CD4-positive, CD25-positive, alpha-beta regulatory T cell (primary cell): ENCODE measurements at regions not wholly inside any gene's neighbourhood (a gene's known extent, or its start where the extent isn't known, plus 50 kb on each side); places are given as distances from the start of the nearest gene placed in this dataset.

Source experiments
- ATAC-seq, 2 donors: fragments of 150-1000 bp; cut with Tn5 transposase; one replicate each; pipeline ENCODE4 v1.10.0; 2021; ENCODE audit warnings: low read depth in 2 of 2, moderate number of reproducible peaks in 2 of 2, moderate library complexity in 1 of 2
- DNase-seq, 3 donors: peaks; one replicate each; pipeline versions ENCODE4 v3.0.0 to v3.0.0-alpha.2; 2012 to 2022; ENCODE audit warnings: mixed read lengths in 1 of 3
- H3K27ac ChIP-seq: one replicate; pipeline ENCODE4 v1.7.0; 2013; ENCODE audit warnings: mild to moderate bottlenecking, low read length; ENCODE audit not compliant: insufficient read depth, poor library complexity, severe bottlenecking
- H3K27me3 ChIP-seq: one replicate; pipeline ENCODE4 v1.7.0; 2013; ENCODE audit warnings: low read length; ENCODE audit not compliant: control insufficient read depth, insufficient read depth
- H3K36me3 ChIP-seq: one replicate; pipeline ENCODE4 v1.7.0; 2013; ENCODE audit warnings: mild to moderate bottlenecking, low read length, moderate library complexity; ENCODE audit not compliant: control insufficient read depth, insufficient read depth
- H3K4me1 ChIP-seq: 2 replicates; pipeline ENCODE4 v1.7.0; 2013; ENCODE audit warnings: mild to moderate bottlenecking, low read length; ENCODE audit not compliant: insufficient read depth, control insufficient read depth, poor library complexity, severe bottlenecking
- H3K4me3 ChIP-seq: one replicate; pipeline ENCODE4 v1.7.0; 2013; ENCODE audit warnings: low read depth, mild to moderate bottlenecking, low read length, moderate library complexity
- H3K9me3 ChIP-seq, 2 experiments: 1 replicate in 1 of 2; 2 replicates in 1 of 2; pipeline ENCODE4 v1.7.0; 2013; ENCODE audit warnings: low read length in 2 of 2, mild to moderate bottlenecking in 1 of 2, moderate library complexity in 1 of 2; ENCODE audit not compliant: control insufficient read depth in 2 of 2
- H3K27ac Mint-ChIP-seq, 3 donors: one replicate each; pipeline ENCODE4 v1.8.0; 2020 to 2022; ENCODE audit warnings: mild to moderate bottlenecking in 3 of 3, mixed read lengths in 3 of 3, moderate library complexity in 2 of 3
- H3K27me3 Mint-ChIP-seq: one replicate; pipeline ENCODE4 v1.8.0; 2022; ENCODE audit warnings: mild to moderate bottlenecking, mixed read lengths
- H3K36me3 Mint-ChIP-seq: one replicate; pipeline ENCODE4 v1.8.0; 2020; ENCODE audit warnings: mixed read lengths
- H3K4me1 Mint-ChIP-seq, 4 donors: one replicate each; pipeline ENCODE4 v1.8.0; 2020 to 2022; ENCODE audit warnings: mixed read lengths in 4 of 4, mild to moderate bottlenecking in 1 of 4
- H3K4me3 Mint-ChIP-seq, 4 donors: one replicate each; pipeline ENCODE4 v1.8.0; 2020 to 2022; ENCODE audit warnings: mild to moderate bottlenecking in 4 of 4, mixed read lengths in 4 of 4, moderate library complexity in 3 of 4
- H3K9me3 Mint-ChIP-seq, 7 donors: one replicate each; pipeline ENCODE4 v1.8.0; 2020 to 2022; ENCODE audit warnings: mixed read lengths in 7 of 7, mild to moderate bottlenecking in 3 of 7, moderate library complexity in 2 of 7

- peaks cover 0 to 5% (median 2%) of the 10 kb centered on the region in 7 donors for H3K9me3 Mint-ChIP-seq
- H3K4me1 Mint-ChIP-seq = no peaks in the 10 kb centered on the region
- H3K4me3 ChIP-seq = no peak overlapping the region
- no peaks in the 10 kb centered on the region for H3K27me3 Mint-ChIP-seq
- no peak overlapping the region for H3K27ac Mint-ChIP-seq
- no peak overlapping the region for H3K4me3 Mint-ChIP-seq
- H3K36me3 ChIP-seq = no peaks in the 10 kb centered on the region
- no peak overlapping the region for H3K27ac ChIP-seq
- H3K27me3 ChIP-seq = no peaks in the 10 kb centered on the region
- no peaks in the 10 kb centered on the region for H3K4me1 ChIP-seq
- DNase-seq = no peak
- no peaks in the 10 kb centered on the region for H3K36me3 Mint-ChIP-seq
- ATAC-seq = no peak
- no peaks in the 10 kb centered on the region for H3K9me3 ChIP-seq
These were observed 401.9 kb upstream of the PHF14 start for GRCh38 chr7:10571759-10572158.

- Mint-ChIP-seq H3K27ac (no peak overlapping the region), H3K36me3 (no peaks in the 10 kb centered on the region), H3K27me3 (no peaks in the 10 kb centered on the region), H3K4me3 (no peak overlapping the region), H3K9me3 (peaks cover 0 to 6% (median 0%) of the 10 kb centered on the region in 7 donors), H3K4me1 (no peaks in the 10 kb centered on the region)
- Histone ChIP-seq H3K36me3 (no peaks in the 10 kb centered on the region), H3K27me3 (no peaks in the 10 kb centered on the region), H3K27ac (no peak overlapping the region), H3K4me1 (no peaks in the 10 kb centered on the region), H3K4me3 (no peak overlapping the region), H3K9me3 (no peaks in the 10 kb centered on the region)
- ATAC-seq (no peak), DNase-seq (no peak)
These were observed 395.8 kb upstream of the PHF14 start for GRCh38 chr7:10577866-10578374.

- Histone ChIP-seq H3K36me3 (no peaks in the 10 kb centered on the region), H3K27me3 (no peaks in the 10 kb centered on the region), H3K4me3 (no peak overlapping the region), H3K4me1 (no peaks in the 10 kb centered on the region), H3K27ac (no peak overlapping the region), H3K9me3 (no peaks in the 10 kb centered on the region)
- no peaks in the 10 kb centered on the region for H3K36me3 Mint-ChIP-seq
- H3K27ac Mint-ChIP-seq = no peak overlapping the region
- no peaks in the 10 kb centered on the region for H3K4me1 Mint-ChIP-seq
- H3K4me3 Mint-ChIP-seq = no peak overlapping the region
- ATAC-seq = no peak
- H3K9me3 Mint-ChIP-seq = peaks cover 0 to 8% (median 2%) of the 10 kb centered on the region in 7 donors
- DNase-seq = no peak
- H3K27me3 Mint-ChIP-seq = no peaks in the 10 kb centered on the region
These were observed 394.1 kb upstream of the PHF14 start for GRCh38 chr7:10579561-10579960.

GRCh38 chr7:10584886-10585285 is 388.8 kb upstream of the PHF14 start:
- H3K4me1 ChIP-seq = no peaks in the 10 kb centered on the region
- H3K9me3 Mint-ChIP-seq = peaks cover 0 to 3% (median 2%) of the 10 kb centered on the region in 7 donors
- H3K27me3 Mint-ChIP-seq = no peaks in the 10 kb centered on the region
- H3K27ac ChIP-seq = no peak overlapping the region
- H3K36me3 Mint-ChIP-seq = no peaks in the 10 kb centered on the region
- H3K9me3 ChIP-seq = no peaks in the 10 kb centered on the region
- H3K4me1 Mint-ChIP-seq = no peaks in the 10 kb centered on the region
- no peak overlapping the region for H3K4me3 ChIP-seq
- DNase-seq = no peak
- no peaks in the 10 kb centered on the region for H3K36me3 ChIP-seq
- H3K27ac Mint-ChIP-seq = no peak overlapping the region
- H3K27me3 ChIP-seq = no peaks in the 10 kb centered on the region
- no peak overlapping the region for H3K4me3 Mint-ChIP-seq
- ATAC-seq = no peak

- no peaks in the 10 kb centered on the region for H3K9me3 ChIP-seq
- Mint-ChIP-seq H3K36me3 (no peaks in the 10 kb centered on the region), H3K27me3 (no peaks in the 10 kb centered on the region), H3K4me1 (no peaks in the 10 kb centered on the region), H3K4me3 (no peak overlapping the region), H3K27ac (no peak overlapping the region), H3K9me3 (peaks cover 0 to 5% (median 2%) of the 10 kb centered on the region in 7 donors)
- H3K36me3 ChIP-seq = no peaks in the 10 kb centered on the region
- no peak overlapping the region for H3K27ac ChIP-seq
- H3K4me3 ChIP-seq = no peak overlapping the region
- H3K4me1 ChIP-seq = no peaks in the 10 kb centered on the region
- no peak for DNase-seq
- ATAC-seq = no peak
- H3K27me3 ChIP-seq = no peaks in the 10 kb centered on the region
These were observed 385.6 kb upstream of the PHF14 start for GRCh38 chr7:10588084-10588483.

GRCh38 chr7:10592604-10593003 is 381.1 kb upstream of the PHF14 start:
- Histone ChIP-seq H3K36me3 (no peaks in the 10 kb centered on the region), H3K4me3 (no peak overlapping the region), H3K27me3 (no peaks in the 10 kb centered on the region), H3K27ac (no peak overlapping the region), H3K4me1 (no peaks in the 10 kb centered on the region), H3K9me3 (no peaks in the 10 kb centered on the region)
- Mint-ChIP-seq H3K4me1 (no peaks in the 10 kb centered on the region), H3K9me3 (peaks cover 0 to 5% (median under 1%) of the 10 kb centered on the region in 7 donors), H3K36me3 (no peaks in the 10 kb centered on the region), H3K27ac (no peak overlapping the region), H3K27me3 (no peaks in the 10 kb centered on the region), H3K4me3 (no peak overlapping the region)
- no peak for DNase-seq
- ATAC-seq = no peak

- no peak for ATAC-seq
- Mint-ChIP-seq H3K4me3 (no peak overlapping the region), H3K4me1 (no peaks in the 10 kb centered on the region), H3K27me3 (no peaks in the 10 kb centered on the region), H3K27ac (no peak overlapping the region), H3K9me3 (peaks cover 0 to 6% (median 0%) of the 10 kb centered on the region in 7 donors), H3K36me3 (no peaks in the 10 kb centered on the region)
- Histone ChIP-seq H3K36me3 (no peaks in the 10 kb centered on the region), H3K27ac (no peak overlapping the region), H3K4me3 (no peak overlapping the region), H3K4me1 (no peaks in the 10 kb centered on the region), H3K27me3 (no peaks in the 10 kb centered on the region), H3K9me3 (no peaks in the 10 kb centered on the region)
- no peak for DNase-seq
These were observed 380.6 kb upstream of the PHF14 start for GRCh38 chr7:10593080-10593479.

- ATAC-seq = no peak
- no peaks in the 10 kb centered on the region for H3K36me3 ChIP-seq
- H3K4me3 ChIP-seq = no peak overlapping the region
- H3K36me3 Mint-ChIP-seq = no peaks in the 10 kb centered on the region
- H3K4me1 Mint-ChIP-seq = no peaks in the 10 kb centered on the region
- H3K4me1 ChIP-seq = no peaks in the 10 kb centered on the region
- no peak overlapping the region for H3K4me3 Mint-ChIP-seq
- H3K9me3 Mint-ChIP-seq = peaks cover 0 to 4% (median 0%) of the 10 kb centered on the region in 7 donors
- no peak overlapping the region for H3K27ac Mint-ChIP-seq
- H3K27ac ChIP-seq = no peak overlapping the region
- no peak for DNase-seq
- no peaks in the 10 kb centered on the region for H3K9me3 ChIP-seq
- H3K27me3 ChIP-seq = no peaks in the 10 kb centered on the region
- H3K27me3 Mint-ChIP-seq = no peaks in the 10 kb centered on the region
These were observed 376.8 kb upstream of the PHF14 start for GRCh38 chr7:10596827-10597226.
